GM23338 (cell line): ENCODE measurements at regions not wholly inside any gene's neighbourhood (a gene's known extent, or its start where the extent isn't known, plus 50 kb on each side); places are given as distances from the start of the nearest gene placed in this dataset.

Experiments
- ATAC-seq: fragments of 200-7000 bp; cut with Tn5 transposase; 3 replicates; pipeline ENCODE4 v1.9.1; 2020
- DNase-seq: peaks from one replicate; pipeline ENCODE4 v3.0.0-alpha.2; 2015; ENCODE audit warnings: low spot score
- H2AFZ ChIP-seq: fragments of 200-600 bp; sonication (generic); 2 replicates; pipeline ENCODE4 v1.8.0; 2016; ENCODE audit warnings: antibody characterized with exemption, mild to moderate bottlenecking, moderate library complexity
- H3F3A ChIP-seq: fragments of 200-600 bp; sonication (generic); replicated peaks from 2 replicates; pipeline ENCODE4 v1.8.0; 2017; ENCODE audit warnings: antibody characterized with exemption, mixed run types, low read depth
- H3K27ac ChIP-seq: fragments of 200-600 bp; sonication (generic); 2 replicates; pipeline ENCODE4 v1.6.1; 2016; ENCODE audit warnings: low read depth
- H3K27me3 ChIP-seq: fragments of 200-600 bp; sonication (generic); 2 replicates; pipeline ENCODE4 v1.8.0; 2016; ENCODE audit warnings: mild to moderate bottlenecking, mixed run types, moderate library complexity; ENCODE audit not compliant: insufficient read depth
- H3K36me3 ChIP-seq: fragments of 200-600 bp; sonication (generic); 2 replicates; pipeline ENCODE4 v1.8.0; 2016; ENCODE audit warnings: mild to moderate bottlenecking; ENCODE audit not compliant: insufficient read depth
- H3K4me1 ChIP-seq: fragments of 200-600 bp; sonication (generic); 2 replicates; pipeline ENCODE4 v1.8.0; 2016; ENCODE audit warnings: mild to moderate bottlenecking, moderate library complexity; ENCODE audit not compliant: insufficient read depth
- H3K4me2 ChIP-seq: fragments of 200-600 bp; sonication (generic); 2 replicates; pipeline ENCODE4 v1.7.1; 2017; ENCODE audit warnings: mixed run types
- H3K4me3 ChIP-seq: fragments of 200-600 bp; sonication (generic); 2 replicates; pipeline ENCODE4 v1.6.1; 2016; ENCODE audit warnings: mixed run types
- H3K79me2 ChIP-seq: fragments of 200-600 bp; sonication (generic); replicated peaks from 2 replicates; pipeline ENCODE4 v1.8.0; 2017; ENCODE audit warnings: mild to moderate bottlenecking; ENCODE audit not compliant: insufficient read depth
- H3K9me2 ChIP-seq: fragments of 200-600 bp; sonication (generic); 2 replicates; pipeline ENCODE4 v1.8.0; 2017; ENCODE audit not compliant: insufficient read depth
- H4K20me1 ChIP-seq: fragments of 200-600 bp; sonication (generic); replicated peaks from 2 replicates; pipeline ENCODE4 v1.8.0; 2017; ENCODE audit warnings: mild to moderate bottlenecking; ENCODE audit not compliant: insufficient read depth
- H3K27ac Mint-ChIP-seq: 2 replicates; pipeline ENCODE4 v1.8.0; 2020; ENCODE audit warnings: inconsistent platforms, mild to moderate bottlenecking, moderate library complexity, mixed read lengths
- H3K27me3 Mint-ChIP-seq: 3 replicates; pipeline ENCODE4 v1.8.0; 2022; ENCODE audit warnings: low read depth, mild to moderate bottlenecking, moderate library complexity, mixed read lengths, inconsistent platforms; ENCODE audit not compliant: insufficient read depth, poor library complexity
- H3K36me3 Mint-ChIP-seq: 3 replicates; pipeline ENCODE4 v1.8.0; 2021; ENCODE audit warnings: low read depth, mild to moderate bottlenecking, inconsistent platforms, moderate library complexity, mixed read lengths
- H3K4me1 Mint-ChIP-seq: 3 replicates; pipeline ENCODE4 v1.8.0; 2020; ENCODE audit warnings: mild to moderate bottlenecking, inconsistent platforms, mixed read lengths
- H3K4me3 Mint-ChIP-seq: 3 replicates; pipeline ENCODE4 v1.8.0; 2021; ENCODE audit warnings: moderate library complexity, mild to moderate bottlenecking, inconsistent platforms, mixed read lengths
- H3K9me3 Mint-ChIP-seq: 3 replicates; pipeline ENCODE4 v1.8.0; 2020; ENCODE audit warnings: moderate library complexity, mild to moderate bottlenecking, inconsistent platforms, mixed read lengths
- CREB1 ChIP-seq: fragments of 250-450 bp; sonication (Bioruptor Pico); IDR thresholded peaks from 2 replicates; pipeline ENCODE4 v1.5.0; 2020; ENCODE audit warnings: low read depth, mild to moderate bottlenecking, moderate library complexity
- NANOG ChIP-seq: IDR thresholded peaks from 2 replicates; pipeline ENCODE4 v1.6.1; 2016; ENCODE audit warnings: antibody characterized with exemption, borderline replicate concordance
- ZNF331 ChIP-seq: fragments of 250-450 bp; sonication (Bioruptor Pico); IDR thresholded peaks from 2 replicates; pipeline ENCODE4 v1.5.0; 2020; ENCODE audit warnings: low read depth, mild to moderate bottlenecking, moderate library complexity
- TF ChIP-seq, protein P1 (sequence below): fragments of 250-450 bp; sonication (Bioruptor Pico); IDR thresholded peaks from 2 replicates; pipeline ENCODE4 v1.5.0; 2020; ENCODE audit warnings: mild to moderate bottlenecking, moderate library complexity

DNA sequence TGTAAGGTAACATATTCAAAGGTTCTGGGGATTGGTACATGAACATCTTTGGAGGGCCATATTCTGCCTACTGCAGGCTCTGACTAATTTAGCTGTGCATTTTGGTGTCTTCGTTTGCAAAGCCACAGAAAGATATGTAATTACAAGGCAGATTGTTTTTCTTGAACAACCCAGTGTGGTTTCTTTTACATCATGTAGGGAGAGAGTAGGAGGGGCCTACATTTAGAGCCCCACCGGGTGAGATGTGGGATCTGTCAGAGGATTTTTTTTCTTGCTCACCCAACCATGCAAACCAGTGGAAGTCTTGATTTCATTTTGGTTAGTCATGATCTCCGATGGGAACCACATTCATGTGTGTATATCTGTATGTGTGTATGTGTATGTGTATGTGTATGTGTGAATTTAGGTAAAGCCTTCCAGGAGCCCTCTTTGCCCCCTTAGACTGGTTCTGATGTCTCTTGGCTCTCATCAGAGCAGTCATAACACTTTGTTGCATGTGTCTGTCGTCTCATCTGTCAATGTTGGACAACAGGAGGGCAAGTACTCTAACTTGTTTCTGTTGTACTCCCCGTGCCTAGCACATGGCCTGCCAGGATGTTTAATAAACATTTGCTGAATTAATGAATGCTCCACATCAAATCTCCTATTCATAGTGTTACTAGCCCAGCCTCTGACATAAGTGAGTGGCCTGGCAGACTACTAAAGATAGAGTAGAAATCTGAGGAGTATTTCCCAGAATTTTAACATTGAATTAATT lies 239.9 kb downstream of the MTX2 start:
- H3K4me3 ChIP-seq: no peak overlapping the region
- H2AFZ ChIP-seq: no peak overlapping the region
- H3K27me3 ChIP-seq: peaks cover 3% of the 10 kb centered on the region; the same call in 1 of the 2 replicates
- no peaks in the 10 kb centered on the region for H3K27me3 Mint-ChIP-seq
- no peaks in the 10 kb centered on the region for H4K20me1 ChIP-seq
- H3K79me2 ChIP-seq: no peaks in the 10 kb centered on the region
- H3K4me2 ChIP-seq: no peak overlapping the region
- no peaks in the 10 kb centered on the region for H3K36me3 Mint-ChIP-seq
- H3F3A ChIP-seq: no peaks in the 10 kb centered on the region
- H3K27ac Mint-ChIP-seq: no peak overlapping the region
- H3K9me3 Mint-ChIP-seq: no peaks in the 10 kb centered on the region
- H3K4me1 ChIP-seq: no peaks in the 10 kb centered on the region
- no peak overlapping the region for H3K27ac ChIP-seq
- H3K4me1 Mint-ChIP-seq: no peaks in the 10 kb centered on the region
- no peak overlapping the region for H3K4me3 Mint-ChIP-seq
- H3K9me2 ChIP-seq: no peaks in the 10 kb centered on the region
- no peak for DNase-seq
- no peak for ATAC-seq
- TF ChIP-seq CREB1 (no peak), NANOG (no peak)
- H3K36me3 ChIP-seq: no peaks in the 10 kb centered on the region

GRCh38 chr2:176514276-176514675 lies 245.0 kb downstream of the MTX2 start:
- H3K27me3 ChIP-seq: peaks cover 43% of the 10 kb centered on the region

More at GRCh38 chr2:176514276-176514675, 245.0 kb downstream of the MTX2 start:
- peaks cover 5% of the 10 kb centered on the region; the same call in 1 of the 3 replicates for H3K4me1 Mint-ChIP-seq
- Histone ChIP-seq H3K4me2 (no peak overlapping the region), H3K9me2 (no peaks in the 10 kb centered on the region), H2AFZ (no peak overlapping the region), H3K4me1 (0 out of 2 replicates have a peak, but pooled peaks cover 6% of the 10 kb centered on the region), H3F3A (no peaks in the 10 kb centered on the region), H3K4me3 (no peak overlapping the region), H3K36me3 (no peaks in the 10 kb centered on the region), H3K79me2 (no peaks in the 10 kb centered on the region), H3K27ac (no peak overlapping the region), H4K20me1 (0 out of 2 replicates have a peak, but pooled peaks cover 7% of the 10 kb centered on the region)
- no peaks in the 10 kb centered on the region; the same call in 2 of the 3 replicates for H3K9me3 Mint-ChIP-seq
- ATAC-seq (no peak), DNase-seq (no peak)
- H3K36me3 Mint-ChIP-seq: no peaks in the 10 kb centered on the region
- H3K27me3 Mint-ChIP-seq: peaks cover 22% of the 10 kb centered on the region
- H3K27ac Mint-ChIP-seq: no peak overlapping the region
- no peak overlapping the region for H3K4me3 Mint-ChIP-seq
- TF ChIP-seq CREB1 (no peak), ZNF331 (CRISPR knock-in tag) (no peak)
- TF ChIP-seq, protein P1, sequence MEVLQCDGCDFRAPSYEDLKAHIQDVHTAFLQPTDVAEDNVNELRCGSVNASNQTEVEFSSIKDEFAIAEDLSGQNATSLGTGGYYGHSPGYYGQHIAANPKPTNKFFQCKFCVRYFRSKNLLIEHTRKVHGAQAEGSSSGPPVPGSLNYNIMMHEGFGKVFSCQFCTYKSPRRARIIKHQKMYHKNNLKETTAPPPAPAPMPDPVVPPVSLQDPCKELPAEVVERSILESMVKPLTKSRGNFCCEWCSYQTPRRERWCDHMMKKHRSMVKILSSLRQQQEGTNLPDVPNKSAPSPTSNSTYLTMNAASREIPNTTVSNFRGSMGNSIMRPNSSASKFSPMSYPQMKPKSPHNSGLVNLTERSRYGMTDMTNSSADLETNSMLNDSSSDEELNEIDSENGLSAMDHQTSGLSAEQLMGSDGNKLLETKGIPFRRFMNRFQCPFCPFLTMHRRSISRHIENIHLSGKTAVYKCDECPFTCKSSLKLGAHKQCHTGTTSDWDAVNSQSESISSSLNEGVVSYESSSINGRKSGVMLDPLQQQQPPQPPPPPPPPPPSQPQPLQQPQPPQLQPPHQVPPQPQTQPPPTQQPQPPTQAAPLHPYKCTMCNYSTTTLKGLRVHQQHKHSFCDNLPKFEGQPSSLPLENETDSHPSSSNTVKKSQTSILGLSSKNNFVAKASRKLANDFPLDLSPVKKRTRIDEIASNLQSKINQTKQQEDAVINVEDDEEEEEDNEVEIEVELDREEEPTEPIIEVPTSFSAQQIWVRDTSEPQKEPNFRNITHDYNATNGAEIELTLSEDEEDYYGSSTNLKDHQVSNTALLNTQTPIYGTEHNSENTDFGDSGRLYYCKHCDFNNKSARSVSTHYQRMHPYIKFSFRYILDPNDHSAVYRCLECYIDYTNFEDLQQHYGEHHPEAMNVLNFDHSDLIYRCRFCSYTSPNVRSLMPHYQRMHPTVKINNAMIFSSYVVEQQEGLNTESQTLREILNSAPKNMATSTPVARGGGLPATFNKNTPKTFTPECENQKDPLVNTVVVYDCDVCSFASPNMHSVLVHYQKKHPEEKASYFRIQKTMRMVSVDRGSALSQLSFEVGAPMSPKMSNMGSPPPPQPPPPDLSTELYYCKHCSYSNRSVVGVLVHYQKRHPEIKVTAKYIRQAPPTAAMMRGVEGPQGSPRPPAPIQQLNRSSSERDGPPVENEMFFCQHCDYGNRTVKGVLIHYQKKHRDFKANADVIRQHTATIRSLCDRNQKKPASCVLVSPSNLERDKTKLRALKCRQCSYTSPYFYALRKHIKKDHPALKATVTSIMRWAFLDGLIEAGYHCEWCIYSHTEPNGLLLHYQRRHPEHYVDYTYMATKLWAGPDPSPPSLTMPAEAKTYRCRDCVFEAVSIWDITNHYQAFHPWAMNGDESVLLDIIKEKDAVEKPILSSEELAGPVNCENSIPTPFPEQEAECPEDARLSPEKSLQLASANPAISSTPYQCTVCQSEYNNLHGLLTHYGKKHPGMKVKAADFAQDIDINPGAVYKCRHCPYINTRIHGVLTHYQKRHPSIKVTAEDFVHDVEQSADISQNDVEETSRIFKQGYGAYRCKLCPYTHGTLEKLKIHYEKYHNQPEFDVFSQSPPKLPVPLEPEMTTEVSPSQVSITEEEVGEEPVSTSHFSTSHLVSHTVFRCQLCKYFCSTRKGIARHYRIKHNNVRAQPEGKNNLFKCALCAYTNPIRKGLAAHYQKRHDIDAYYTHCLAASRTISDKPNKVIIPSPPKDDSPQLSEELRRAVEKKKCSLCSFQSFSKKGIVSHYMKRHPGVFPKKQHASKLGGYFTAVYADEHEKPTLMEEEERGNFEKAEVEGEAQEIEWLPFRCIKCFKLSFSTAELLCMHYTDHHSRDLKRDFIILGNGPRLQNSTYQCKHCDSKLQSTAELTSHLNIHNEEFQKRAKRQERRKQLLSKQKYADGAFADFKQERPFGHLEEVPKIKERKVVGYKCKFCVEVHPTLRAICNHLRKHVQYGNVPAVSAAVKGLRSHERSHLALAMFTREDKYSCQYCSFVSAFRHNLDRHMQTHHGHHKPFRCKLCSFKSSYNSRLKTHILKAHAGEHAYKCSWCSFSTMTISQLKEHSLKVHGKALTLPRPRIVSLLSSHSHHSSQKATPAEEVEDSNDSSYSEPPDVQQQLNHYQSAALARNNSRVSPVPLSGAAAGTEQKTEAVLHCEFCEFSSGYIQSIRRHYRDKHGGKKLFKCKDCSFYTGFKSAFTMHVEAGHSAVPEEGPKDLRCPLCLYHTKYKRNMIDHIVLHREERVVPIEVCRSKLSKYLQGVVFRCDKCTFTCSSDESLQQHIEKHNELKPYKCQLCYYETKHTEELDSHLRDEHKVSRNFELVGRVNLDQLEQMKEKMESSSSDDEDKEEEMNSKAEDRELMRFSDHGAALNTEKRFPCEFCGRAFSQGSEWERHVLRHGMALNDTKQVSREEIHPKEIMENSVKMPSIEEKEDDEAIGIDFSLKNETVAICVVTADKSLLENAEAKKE: no peak
